Ishikawa (cell line): ENCODE measurements at regions not wholly inside any gene's neighbourhood (a gene's known extent, or its start where the extent isn't known, plus 50 kb on each side); places are given as distances from the start of the nearest gene placed in this dataset.

Experiments
- CEBPB ChIP-seq: IDR thresholded peaks from 2 replicates; pipeline ENCODE4 v1.6.1; 2012
- CREB1 ChIP-seq: IDR thresholded peaks from 2 replicates; pipeline ENCODE4 v1.6.1; 2012; ENCODE audit warnings: low read depth
- EP300 ChIP-seq: IDR thresholded peaks from 2 replicates; pipeline ENCODE4 v1.6.1; 2012; ENCODE audit warnings: borderline replicate concordance
- TAF1 ChIP-seq: IDR thresholded peaks from 2 replicates; pipeline ENCODE4 v1.6.1; 2012; ENCODE audit warnings: low read depth, mild to moderate bottlenecking
- TCF12 ChIP-seq: IDR thresholded peaks from 2 replicates; pipeline ENCODE4 v1.6.1; 2012; ENCODE audit warnings: low read depth
- ZBTB7A ChIP-seq: IDR thresholded peaks from 2 replicates; pipeline ENCODE4 v1.6.1; 2012; ENCODE audit warnings: low read depth
- TF ChIP-seq, protein P1 (sequence below): IDR thresholded peaks from 2 replicates; pipeline ENCODE4 v1.6.1; 2012

DNA sequence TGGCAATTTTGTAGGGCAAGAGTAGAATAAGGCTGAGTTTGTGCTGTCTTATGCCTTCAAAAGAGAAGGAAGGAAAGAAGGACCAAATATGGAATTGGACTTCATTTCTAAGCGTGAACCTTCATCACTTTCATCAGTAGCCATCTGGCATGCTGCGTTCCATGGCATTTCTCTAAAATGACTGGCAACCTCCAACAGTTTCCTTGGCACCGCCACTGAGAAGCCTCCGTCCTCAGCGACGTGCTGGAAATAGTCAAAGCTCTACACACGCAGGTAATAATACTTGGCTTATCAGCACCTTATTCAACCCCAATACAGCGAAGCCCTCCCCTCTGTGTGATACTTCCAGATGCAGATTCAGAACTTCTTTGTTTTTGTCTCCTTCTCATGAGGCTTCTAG lies 169.7 kb upstream of the CD180 start:
- TF ChIP-seq, protein P1, sequence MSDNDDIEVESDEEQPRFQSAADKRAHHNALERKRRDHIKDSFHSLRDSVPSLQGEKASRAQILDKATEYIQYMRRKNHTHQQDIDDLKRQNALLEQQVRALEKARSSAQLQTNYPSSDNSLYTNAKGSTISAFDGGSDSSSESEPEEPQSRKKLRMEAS: no peak
- TF ChIP-seq CEBPB (no peak), CREB1 (no peak), TCF12 (no peak), EP300 (no peak), TAF1 (no peak), ZBTB7A (no peak)
